HCT116 (cell line): ENCODE measurements at regions not wholly inside any gene's neighbourhood (a gene's known extent, or its start where the extent isn't known, plus 50 kb on each side); places are given as distances from the start of the nearest gene placed in this dataset.

Source experiments
- ATAC-seq: fragments of 200-7000 bp; cut with Tn5 transposase; 2 replicates; pipeline ENCODE4 v1.9.1; 2020; ENCODE audit warnings: mild to moderate bottlenecking, moderate library complexity
- BruUV-seq: library from RNA; stranded (reverse); fragments of 400-500 nt; replicated peaks from 2 replicates; lab custom pipeline; 2021; lab: Mats Ljungman, UMichigan
- CTCF ChIA-PET: fragments of 300-600 bp; sonication (Branson Sonifier 250); formaldehyde crosslinking; loops from one replicate; lab custom pipeline; 2021; ENCODE audit warnings: antibody characterized with exemption; lab: Charles Lee
- POLR2A ChIA-PET: fragments of 300-600, 350-600 bp; sonication (Branson Sonifier 250); formaldehyde crosslinking; loops from one replicate; lab custom pipeline; 2021; ENCODE audit warnings: antibody characterized with exemption; lab: Charles Lee
- RAD21 ChIA-PET, 2 experiments: fragments of 300-600 bp; sonication (Branson Sonifier 250); formaldehyde crosslinking; loops; one replicate each; lab custom pipeline; 2023; ENCODE audit warnings: low total read pairs in 2 of 2; ENCODE audit not compliant: uncharacterized antibody in 2 of 2, unreplicated experiment in 2 of 2, low non-redundant PET in 1 of 2; lab: Charles Lee
- DNase-seq: peaks from one replicate; pipeline ENCODE4 v3.0.0-alpha.2; 2010; ENCODE audit warnings: low read depth, low spot score
- H2AFZ ChIP-seq: fragments of 200-600 bp; shearing (Covaris generic), sonication (generic); 2 replicates; pipeline ENCODE4 v1.6.1; 2017; ENCODE audit warnings: low read depth, mixed run types, mixed read lengths, antibody characterized with exemption, low read length; ENCODE audit not compliant: poor library complexity, severe bottlenecking
- H3K27ac ChIP-seq: 2 replicates; pipeline ENCODE4 v1.5.1; 2012; ENCODE audit warnings: low read depth, low read length
- H3K27me3 ChIP-seq: fragments of 200-600 bp; sonication (generic); 2 replicates; pipeline ENCODE4 v1.6.1; 2016; ENCODE audit warnings: mixed run types, low read length, mixed read lengths; ENCODE audit not compliant: insufficient read depth
- H3K36me3 ChIP-seq, 2 experiments: fragments of 200-500 bp in 1 of 2; fragments of 200-600 bp in 1 of 2; sonication (Bioruptor generic) in 1 of 2; sonication (generic) in 1 of 2; 2 replicates each; pipeline versions ENCODE4 v1.5.1 to v1.6.1; 2014 to 2016; ENCODE audit warnings: low read length in 2 of 2, inconsistent platforms in 1 of 2, mixed read lengths in 1 of 2, mixed run types in 1 of 2; ENCODE audit not compliant: insufficient read depth in 2 of 2, control insufficient read depth in 1 of 2
- H3K4me1 ChIP-seq, 2 experiments: fragments of 200-600 bp in 1 of 2; sonication (generic) in 1 of 2; 2 replicates each; pipeline versions ENCODE4 v1.5.1 to v1.6.1; 2012 to 2017; ENCODE audit warnings: low read length in 2 of 2, inconsistent platforms in 1 of 2, mild to moderate bottlenecking in 1 of 2, mixed read lengths in 1 of 2, mixed run types in 1 of 2, moderate library complexity in 1 of 2; ENCODE audit not compliant: insufficient read depth in 2 of 2, control insufficient read depth in 1 of 2
- H3K4me2 ChIP-seq: fragments of 200-600 bp; sonication (generic); 2 replicates; pipeline ENCODE4 v1.6.1; 2017; ENCODE audit warnings: mixed run types, low read length, mixed read lengths
- H3K4me3 ChIP-seq, 2 experiments: fragments of 200-600 bp in 1 of 2; sonication (generic) in 1 of 2; replicated peaks in 1 of 2; 2 replicates each; pipeline ENCODE4 v1.5.1; 2011 to 2016; ENCODE audit warnings: low read length in 2 of 2, control low read depth in 1 of 2, low read depth in 1 of 2, mild to moderate bottlenecking in 1 of 2, mixed read lengths in 1 of 2, mixed run types in 1 of 2
- H3K79me2 ChIP-seq: fragments of 200-600 bp; sonication (generic); 2 replicates; pipeline ENCODE4 v1.6.1; 2017; ENCODE audit warnings: mild to moderate bottlenecking, mixed run types, low read length, moderate library complexity, mixed read lengths; ENCODE audit not compliant: insufficient read depth
- H3K9ac ChIP-seq: fragments of 200-600 bp; sonication (generic); 2 replicates; pipeline ENCODE4 v1.6.1; 2016; ENCODE audit warnings: low read length, mixed read lengths
- H3K9me2 ChIP-seq: fragments of 200-600 bp; sonication (generic), shearing (Covaris generic); 2 replicates; pipeline ENCODE4 v1.6.1; 2017; ENCODE audit warnings: mixed run types, mild to moderate bottlenecking, moderate library complexity; ENCODE audit not compliant: insufficient read depth
- H3K9me3 ChIP-seq, 2 experiments: fragments of 200-500 bp in 1 of 2; fragments of 200-600 bp in 1 of 2; sonication (Bioruptor generic) in 1 of 2; sonication (generic) in 1 of 2; 2 replicates each; pipeline ENCODE4 v1.6.1; 2014 to 2017; ENCODE audit warnings: low read length in 2 of 2, mixed read lengths in 2 of 2, inconsistent platforms in 1 of 2, low read depth in 1 of 2, mild to moderate bottlenecking in 1 of 2, mixed run types in 1 of 2, moderate library complexity in 1 of 2; ENCODE audit not compliant: control insufficient read depth in 1 of 2, insufficient read depth in 1 of 2
- H4K20me1 ChIP-seq: fragments of 200-600 bp; sonication (generic), shearing (Covaris generic); 2 replicates; pipeline ENCODE4 v1.6.1; 2017; ENCODE audit warnings: mixed run types, mild to moderate bottlenecking, moderate library complexity; ENCODE audit not compliant: insufficient read depth
- CBX3 ChIP-seq: IDR thresholded peaks from 2 replicates; pipeline ENCODE4 v1.6.1; 2012; ENCODE audit warnings: low read depth
- CEBPB ChIP-seq: IDR thresholded peaks from 2 replicates; pipeline ENCODE4 v1.6.1; 2012; ENCODE audit warnings: low read depth
- EZH2phosphoT487 ChIP-seq: fragments of 200-600 bp; IDR thresholded peaks from 2 replicates; pipeline ENCODE4 v1.6.1; 2018; ENCODE audit warnings: antibody characterized with exemption, borderline replicate concordance
- POLR2A ChIP-seq: IDR thresholded peaks from 2 replicates; pipeline ENCODE4 v1.7.0; 2011; ENCODE audit warnings: borderline replicate concordance; ENCODE audit not compliant: insufficient read depth, insufficient read length; ENCODE audit errors: extremely low read depth
- RAD21 ChIP-seq: IDR thresholded peaks from 2 replicates; pipeline ENCODE4 v1.6.1; 2012; ENCODE audit warnings: low read depth, mild to moderate bottlenecking
- SIN3A ChIP-seq: IDR thresholded peaks from 2 replicates; pipeline ENCODE4 v1.6.1; 2012; ENCODE audit warnings: low read depth
- YY1 ChIP-seq: IDR thresholded peaks from 2 replicates; pipeline ENCODE4 v1.6.1; 2011; ENCODE audit warnings: low read length, low read depth, moderate library complexity, mild to moderate bottlenecking; ENCODE audit not compliant: insufficient replicate concordance; ENCODE audit errors: extremely low read depth
- ZNF274 ChIP-seq: fragments of 200-500 bp; sonication (Bioruptor generic); IDR thresholded peaks from 2 replicates; pipeline ENCODE4 v1.6.1; 2014; ENCODE audit warnings: mild to moderate bottlenecking, low read depth, low read length, inconsistent platforms
- intact Hi-C: fragments of 100-400 bp; cut with micrococcal nuclease; formaldehyde crosslinking; loops from 2 replicates; pipeline ENCODE4 v1.10.0; 2022
- TF ChIP-seq, protein P1 (sequence below): IDR thresholded peaks from 2 replicates; pipeline ENCODE4 v1.6.1; 2012; ENCODE audit warnings: low read depth

DNA sequence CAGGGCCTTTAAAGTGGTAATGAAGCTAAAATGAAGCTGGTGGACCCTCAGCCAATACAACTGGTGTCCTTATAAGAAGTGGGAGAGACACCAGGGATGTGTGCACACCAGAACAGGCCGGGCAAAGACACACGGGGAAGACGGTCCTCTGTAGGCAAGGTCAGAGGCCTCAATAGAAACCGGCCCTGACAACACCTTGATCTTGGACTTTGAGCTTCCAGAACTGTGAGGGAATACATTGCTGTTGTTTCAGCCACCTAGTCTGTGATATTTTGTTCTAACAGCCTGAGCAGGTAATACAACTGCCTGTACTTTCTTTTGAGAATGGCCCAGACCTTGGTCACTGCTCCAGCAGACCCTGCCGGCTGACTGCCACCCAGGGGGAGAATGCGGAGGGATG is 65.6 kb upstream of the FZD7 start:
- RAD21 ChIA-PET = no interaction called here
- Histone ChIP-seq H3K9ac (no peak overlapping the region), H4K20me1 (no peaks in the 10 kb centered on the region), H2AFZ (no peak overlapping the region), H3K79me2 (no peaks in the 10 kb centered on the region), H3K27me3 (no peaks in the 10 kb centered on the region), H3K36me3 (no peaks in the 10 kb centered on the region), H3K4me2 (no peak overlapping the region), H3K27ac (no peak overlapping the region), H3K4me1 (no peaks in the 10 kb centered on the region), H3K9me2 (no peaks in the 10 kb centered on the region), H3K4me3 (no peak overlapping the region), H3K9me3 (no peaks in the 10 kb centered on the region)
- DNase-seq (no peak), ATAC-seq (no peak)
- intact Hi-C loops = no loop called here
- BruUV-seq = no TSS peak
- TF ChIP-seq, protein P1, sequence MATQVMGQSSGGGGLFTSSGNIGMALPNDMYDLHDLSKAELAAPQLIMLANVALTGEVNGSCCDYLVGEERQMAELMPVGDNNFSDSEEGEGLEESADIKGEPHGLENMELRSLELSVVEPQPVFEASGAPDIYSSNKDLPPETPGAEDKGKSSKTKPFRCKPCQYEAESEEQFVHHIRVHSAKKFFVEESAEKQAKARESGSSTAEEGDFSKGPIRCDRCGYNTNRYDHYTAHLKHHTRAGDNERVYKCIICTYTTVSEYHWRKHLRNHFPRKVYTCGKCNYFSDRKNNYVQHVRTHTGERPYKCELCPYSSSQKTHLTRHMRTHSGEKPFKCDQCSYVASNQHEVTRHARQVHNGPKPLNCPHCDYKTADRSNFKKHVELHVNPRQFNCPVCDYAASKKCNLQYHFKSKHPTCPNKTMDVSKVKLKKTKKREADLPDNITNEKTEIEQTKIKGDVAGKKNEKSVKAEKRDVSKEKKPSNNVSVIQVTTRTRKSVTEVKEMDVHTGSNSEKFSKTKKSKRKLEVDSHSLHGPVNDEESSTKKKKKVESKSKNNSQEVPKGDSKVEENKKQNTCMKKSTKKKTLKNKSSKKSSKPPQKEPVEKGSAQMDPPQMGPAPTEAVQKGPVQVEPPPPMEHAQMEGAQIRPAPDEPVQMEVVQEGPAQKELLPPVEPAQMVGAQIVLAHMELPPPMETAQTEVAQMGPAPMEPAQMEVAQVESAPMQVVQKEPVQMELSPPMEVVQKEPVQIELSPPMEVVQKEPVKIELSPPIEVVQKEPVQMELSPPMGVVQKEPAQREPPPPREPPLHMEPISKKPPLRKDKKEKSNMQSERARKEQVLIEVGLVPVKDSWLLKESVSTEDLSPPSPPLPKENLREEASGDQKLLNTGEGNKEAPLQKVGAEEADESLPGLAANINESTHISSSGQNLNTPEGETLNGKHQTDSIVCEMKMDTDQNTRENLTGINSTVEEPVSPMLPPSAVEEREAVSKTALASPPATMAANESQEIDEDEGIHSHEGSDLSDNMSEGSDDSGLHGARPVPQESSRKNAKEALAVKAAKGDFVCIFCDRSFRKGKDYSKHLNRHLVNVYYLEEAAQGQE = no peak
- TF ChIP-seq EZH2phosphoT487 = no peak
- TF ChIP-seq YY1 = no peak
- no peak for TF ChIP-seq ZNF274
- TF ChIP-seq CBX3 = no peak
- CTCF ChIA-PET = no interaction called here
- POLR2A ChIA-PET = interaction anchor here (0.7 kb wide), 1 partner anchor 213 kb away, joined by 4 read pairs; no protein-coding TSS in a partner anchor

DNA sequence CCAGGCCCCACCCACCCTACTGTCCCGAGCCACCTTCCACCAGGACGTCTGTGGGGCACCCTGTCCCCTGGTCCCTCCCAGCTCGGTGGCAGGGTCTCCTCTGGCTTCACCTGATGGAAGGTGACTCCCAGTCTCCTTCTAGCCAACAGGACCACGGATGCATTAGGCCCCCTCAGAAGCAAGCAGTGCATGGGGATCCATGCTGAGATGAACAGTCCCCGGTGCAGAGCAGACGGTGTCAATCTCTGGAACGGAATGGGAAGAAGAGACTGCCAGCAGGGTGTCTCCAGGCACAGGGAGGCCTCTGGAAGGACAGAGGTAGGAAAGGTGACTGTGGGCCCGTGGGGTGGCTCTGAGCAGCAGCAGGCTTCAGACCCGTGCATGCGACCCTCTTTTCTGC is 65.2 kb upstream of the FZD7 start:
- RAD21 ChIA-PET = no interaction called here
- H2AFZ ChIP-seq = no peak overlapping the region
- ATAC-seq (no peak), DNase-seq (no peak)
- no peaks in the 10 kb centered on the region for H3K79me2 ChIP-seq
- no peaks in the 10 kb centered on the region for H4K20me1 ChIP-seq
- intact Hi-C loops = no loop called here
- no TSS peak for BruUV-seq
- H3K27me3 ChIP-seq = no peaks in the 10 kb centered on the region
- no peaks in the 10 kb centered on the region for H3K36me3 ChIP-seq
- CTCF ChIA-PET = no interaction called here
- no peak overlapping the region for H3K4me3 ChIP-seq
- no peak overlapping the region for H3K9ac ChIP-seq
- H3K9me2 ChIP-seq = no peaks in the 10 kb centered on the region
- no peak overlapping the region for H3K27ac ChIP-seq
- no peak overlapping the region for H3K4me2 ChIP-seq
- H3K4me1 ChIP-seq = no peaks in the 10 kb centered on the region
- POLR2A ChIA-PET = interaction anchor here (0.7 kb wide), 1 partner anchor 213 kb away, joined by 4 read pairs; no protein-coding TSS in a partner anchor
- no peaks in the 10 kb centered on the region for H3K9me3 ChIP-seq
- TF ChIP-seq SIN3A (no peak), ZNF274 (no peak), POLR2A (no peak), CEBPB (no peak), RAD21 (no peak)
